ENCODE measurements at regions not wholly inside any gene's neighbourhood (a gene's known extent, or its start where the extent isn't known, plus 50 kb on each side); places are given as distances from the start of the nearest gene placed in this dataset.
"Not testable (repeated sequence)": the region's sequence is repeated elsewhere in the genome, so short reads cannot be mapped to it uniquely, and the experiment has no call there.

DNA sequence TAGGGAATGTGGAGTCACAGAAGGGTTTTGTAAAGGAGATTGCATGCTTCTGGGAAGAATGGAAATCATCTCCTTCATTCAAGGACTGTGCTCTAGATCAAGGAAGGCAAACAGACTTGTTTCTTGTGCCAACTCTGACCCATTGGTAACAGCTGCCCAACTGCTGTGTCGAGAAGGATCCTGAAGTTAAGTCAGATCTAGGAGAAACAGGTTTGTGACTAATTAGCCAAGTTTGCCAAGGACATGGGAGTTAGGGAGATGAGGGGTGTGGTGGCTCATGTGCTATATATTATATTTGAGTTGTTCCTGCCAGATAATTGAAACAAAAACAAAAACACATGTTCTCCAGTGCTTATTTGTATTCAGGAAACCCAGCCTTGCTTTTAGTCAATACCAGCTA, 251.2 kb upstream of the USP24 start:
- no peak for DNase-seq (ENCODE audit: low spot score)

DNA sequence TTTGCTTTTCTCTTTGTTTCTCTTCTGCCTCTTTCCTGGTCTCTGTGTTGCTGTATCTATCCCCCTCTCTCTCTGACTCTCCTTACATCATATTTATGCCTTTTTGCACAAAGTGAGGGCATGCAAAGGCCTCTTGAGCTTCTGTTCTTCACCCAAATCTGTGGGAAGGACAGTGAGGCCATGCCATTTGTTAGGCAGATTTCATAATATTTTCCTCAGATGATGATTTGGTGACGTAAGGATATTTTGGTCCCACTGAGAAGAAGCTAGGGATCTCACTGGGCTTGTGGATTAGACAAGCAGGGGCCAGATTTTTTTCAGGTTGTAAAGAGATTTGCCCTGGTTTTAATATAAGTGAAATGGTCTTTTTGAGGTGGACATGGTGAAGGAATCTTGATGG, 249.4 kb upstream of the USP24 start:
- no peak for DNase-seq (ENCODE audit: low spot score)

DNA sequence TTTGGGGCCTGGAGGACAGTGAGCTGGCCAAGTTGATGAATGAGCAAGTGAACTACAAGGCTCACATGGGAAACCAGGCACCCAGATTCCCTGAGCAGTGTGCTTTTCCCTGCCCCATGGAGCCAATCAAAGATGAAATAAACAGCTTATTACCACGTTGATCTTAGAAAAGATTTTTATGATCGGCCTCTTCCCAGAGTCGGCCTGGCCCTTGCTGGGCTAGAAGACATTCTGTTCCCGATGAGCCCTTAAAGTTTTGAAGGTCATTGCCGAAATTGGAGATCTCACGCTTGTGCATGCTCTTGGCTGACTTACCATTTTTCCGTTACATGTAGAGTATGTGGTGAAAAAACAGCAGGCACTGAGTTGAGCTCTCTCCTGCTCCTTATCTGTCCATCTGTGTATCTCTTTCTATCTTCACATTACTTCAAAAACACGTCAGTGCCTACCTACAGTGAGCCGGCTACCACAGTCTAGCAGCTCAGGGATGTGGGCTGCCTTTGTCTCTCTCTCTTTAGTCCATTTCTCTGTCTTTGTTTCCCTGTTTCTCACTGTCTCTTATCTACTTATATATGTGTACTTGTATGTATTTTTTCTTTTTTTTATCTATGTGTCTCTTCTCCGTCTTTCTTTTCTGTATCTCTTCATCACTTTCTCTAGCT, 248.8 kb upstream of the USP24 start:
- peak; percentile 60 for DNase-seq (ENCODE audit: low spot score)

DNA sequence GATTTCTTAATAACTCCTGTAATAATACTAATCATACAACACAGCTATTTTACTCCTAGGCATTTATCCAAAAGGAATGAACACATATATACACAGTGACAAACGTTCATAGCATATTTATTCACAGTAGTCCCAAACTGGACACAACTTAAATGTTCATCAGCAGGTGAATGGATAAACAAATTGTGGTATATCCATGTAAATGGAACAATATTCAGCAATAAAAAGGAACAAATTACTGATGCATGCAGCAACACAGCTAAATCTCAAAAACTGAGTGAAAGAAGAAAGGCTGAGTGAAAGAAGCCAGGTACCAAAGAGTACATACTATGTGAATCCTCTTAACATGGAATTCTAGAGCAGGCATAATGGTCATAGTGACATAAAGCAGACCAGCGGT, 242.7 kb upstream of the USP24 start:
- DNase-seq (ENCODE audit: low spot score), result no peak

DNA sequence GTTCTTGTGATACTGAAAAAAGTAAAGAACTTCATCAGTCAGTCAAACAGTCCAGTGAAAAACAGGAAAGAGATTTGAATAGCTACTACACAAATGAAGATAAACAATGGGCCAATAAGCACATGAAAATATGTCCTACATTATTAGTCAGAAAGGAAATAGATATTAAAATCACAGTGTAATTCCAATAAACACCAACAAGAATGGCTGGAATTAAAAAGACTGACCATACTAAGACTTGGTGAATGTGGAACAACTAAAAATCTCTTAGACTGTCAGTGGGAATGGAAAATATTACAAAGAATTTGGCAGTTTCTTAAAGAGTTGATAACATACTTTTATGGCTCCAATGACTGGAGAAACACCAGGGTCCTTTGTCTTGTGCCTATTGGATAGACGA, 241.8 kb upstream of the USP24 start:
- no peak for DNase-seq (ENCODE audit: low spot score)

DNA sequence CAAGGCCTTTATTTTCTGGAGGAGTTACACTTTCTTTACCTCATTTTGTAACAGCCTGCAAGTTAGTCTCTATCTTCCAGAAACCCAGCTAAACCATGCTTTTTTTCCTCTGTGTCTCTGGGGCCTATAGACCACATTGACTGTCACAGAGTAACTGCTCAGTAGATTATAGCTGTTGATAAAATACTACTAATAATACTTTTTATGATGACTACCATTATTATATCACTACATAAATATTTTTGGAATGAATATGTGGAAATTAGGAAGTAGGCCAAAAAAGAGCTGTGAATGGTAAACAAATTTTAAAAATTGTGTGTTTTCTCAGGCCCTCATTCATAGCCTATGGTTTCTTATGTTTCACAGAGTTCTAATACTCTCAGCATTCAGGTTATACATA, 233.1 kb upstream of the USP24 start:
- DNase-seq (ENCODE audit: low spot score), result no peak

DNA sequence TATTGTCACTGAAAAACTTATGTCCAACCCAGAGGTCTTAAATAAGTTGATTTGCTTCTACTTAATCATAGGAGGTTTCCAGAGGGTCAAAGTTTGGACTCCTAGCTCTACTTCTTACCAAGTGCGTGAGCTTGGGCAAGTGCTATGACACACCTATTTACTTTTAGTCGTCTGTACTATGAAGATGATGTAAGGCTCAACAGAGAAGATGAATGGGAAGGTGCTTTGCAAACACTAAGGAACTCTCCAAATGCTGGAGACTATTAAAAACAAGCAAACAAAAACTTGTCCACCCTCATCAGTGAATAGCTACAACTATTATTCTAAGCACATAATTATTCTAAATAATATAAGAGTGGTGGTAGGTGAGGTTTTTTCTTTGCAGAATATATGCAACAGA, 232.3 kb upstream of the USP24 start:
- DNase-seq (ENCODE audit: low spot score), result no peak

DNA sequence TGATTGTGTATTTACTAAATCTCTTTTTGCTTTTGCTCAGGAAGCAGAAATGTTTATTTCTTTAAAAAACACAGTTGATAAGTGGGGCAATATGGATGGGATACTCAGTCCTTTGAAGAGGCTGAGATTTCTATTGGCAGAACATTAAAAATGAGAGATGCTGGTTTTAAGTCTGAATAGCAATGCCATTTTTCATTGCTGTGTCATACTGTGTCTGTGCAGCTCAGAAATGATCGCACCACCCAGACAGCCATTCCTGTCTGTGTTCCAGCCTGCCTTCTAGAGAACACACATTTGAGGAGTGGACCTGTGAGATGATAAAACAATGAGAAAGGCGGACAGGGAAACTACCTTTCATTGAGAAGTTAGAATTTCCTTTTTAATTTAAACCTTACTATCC, 231.2 kb upstream of the USP24 start:
- no peak for DNase-seq (ENCODE audit: low spot score)

DNA sequence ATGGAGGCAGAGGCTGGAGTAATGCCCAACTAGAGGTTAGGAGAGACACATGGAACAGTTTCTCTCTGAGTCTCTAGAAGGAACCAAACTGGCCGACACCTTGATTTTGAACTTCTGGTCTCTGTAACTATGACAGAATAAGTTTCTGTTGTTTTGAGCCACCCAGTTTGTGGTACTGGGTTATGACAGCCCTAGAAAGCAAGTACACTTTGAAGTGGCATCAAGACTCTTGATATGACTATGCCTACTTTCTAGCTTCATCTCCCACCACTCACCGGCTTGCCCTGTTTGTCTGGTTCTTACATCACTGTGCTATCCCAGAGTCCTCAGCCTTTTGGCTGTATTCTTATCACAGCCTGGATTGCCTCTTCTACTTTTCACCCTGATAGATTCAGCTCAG, 230.3 kb upstream of the USP24 start:
- DNase-seq (ENCODE audit: low spot score), result no peak

DNA sequence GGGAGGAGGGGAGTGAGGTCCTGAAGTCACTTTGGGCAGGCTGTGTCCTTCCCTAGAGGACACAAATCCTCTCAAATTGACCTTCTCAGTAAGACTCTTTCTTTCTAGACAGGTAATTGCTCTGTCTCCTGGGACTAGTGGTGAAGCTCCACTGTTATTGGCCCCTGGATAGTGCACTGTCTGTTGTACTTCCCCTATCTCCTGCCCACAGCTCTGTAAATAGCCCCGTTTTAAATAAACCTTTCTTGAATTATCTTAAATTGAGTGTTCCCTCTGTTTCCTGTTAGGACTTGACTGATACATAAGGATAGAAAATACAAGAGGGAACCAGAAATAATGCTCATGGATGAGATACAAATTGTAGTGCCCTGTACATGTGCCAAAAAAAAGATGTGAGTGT, 229.5 kb upstream of the USP24 start:
- no peak for DNase-seq (ENCODE audit: low spot score)

DNA sequence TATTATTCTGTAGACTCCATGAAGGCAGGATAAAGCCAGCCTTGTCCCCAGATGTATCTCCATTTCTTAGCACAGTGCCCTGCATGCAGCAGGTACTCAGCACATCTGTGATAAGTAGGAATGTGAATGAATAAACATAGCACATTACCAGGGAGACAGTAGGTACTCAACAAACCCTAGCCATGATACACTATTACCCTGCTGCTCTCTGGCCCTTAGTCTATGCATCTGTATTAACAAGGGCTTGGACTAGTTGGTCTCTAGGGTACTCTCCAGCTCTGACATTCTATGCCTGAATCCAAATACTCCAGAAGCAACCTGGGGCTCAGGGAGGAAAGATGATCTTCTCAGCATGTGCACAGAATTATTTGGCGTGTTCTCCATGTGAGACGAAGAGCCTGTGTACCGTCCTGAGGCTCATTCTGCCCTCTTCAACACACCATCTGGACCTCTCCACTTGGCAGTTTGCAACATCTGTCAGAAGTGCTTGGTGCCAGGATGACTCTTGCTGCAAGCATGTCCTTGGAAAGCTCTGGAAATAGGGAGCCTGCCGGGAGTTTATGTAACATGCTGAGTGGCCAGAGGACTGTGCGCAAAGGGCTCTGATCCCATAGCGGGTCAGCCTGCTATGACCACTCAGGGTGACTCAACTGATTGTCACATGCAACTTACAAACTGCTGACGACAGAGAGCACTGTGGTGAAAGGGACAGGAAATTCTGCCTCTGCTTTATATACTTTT, 228.2 kb upstream of the USP24 start:
- peak; percentile 75 for DNase-seq (ENCODE audit: low spot score)

DNA sequence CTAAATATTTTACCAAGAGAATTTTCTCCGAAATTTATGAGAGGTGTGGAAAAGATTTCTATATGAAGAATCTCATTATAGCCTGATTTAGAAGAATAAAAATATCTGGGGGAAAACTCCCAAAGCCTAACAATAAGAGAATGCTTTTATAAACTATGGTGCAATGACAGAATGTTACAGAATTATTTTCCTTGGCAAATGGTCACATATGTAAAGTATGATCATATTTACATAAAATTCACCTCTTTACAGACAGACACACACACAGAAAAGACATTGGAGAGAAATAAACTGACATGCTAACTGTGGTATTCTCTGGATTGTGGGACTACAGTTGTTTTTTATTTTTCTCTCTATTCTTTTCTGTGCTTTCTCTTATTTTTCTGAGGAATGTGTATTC, 226.3 kb upstream of the USP24 start:
- no peak for DNase-seq (ENCODE audit: low spot score)

DNA sequence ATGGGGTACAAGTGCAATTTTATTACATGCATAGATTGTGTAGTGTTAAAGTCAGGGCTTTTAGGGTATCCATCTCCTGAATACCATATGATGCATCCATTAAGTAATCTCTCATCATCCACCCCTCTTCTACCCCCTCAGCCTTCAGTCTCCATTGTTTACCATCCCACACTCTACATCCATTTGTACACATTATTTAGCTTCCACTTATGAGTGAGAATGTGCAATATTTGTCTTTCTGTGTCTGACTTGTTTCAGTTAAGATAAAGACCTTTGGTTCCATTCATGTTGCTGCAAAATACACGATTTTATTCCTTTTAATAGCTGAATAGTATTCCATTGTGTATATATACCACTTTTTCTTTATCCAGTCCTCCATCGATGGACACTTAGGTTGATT, 222.5 kb upstream of the USP24 start:
- DNase-seq (ENCODE audit: low spot score), result no peak

DNA sequence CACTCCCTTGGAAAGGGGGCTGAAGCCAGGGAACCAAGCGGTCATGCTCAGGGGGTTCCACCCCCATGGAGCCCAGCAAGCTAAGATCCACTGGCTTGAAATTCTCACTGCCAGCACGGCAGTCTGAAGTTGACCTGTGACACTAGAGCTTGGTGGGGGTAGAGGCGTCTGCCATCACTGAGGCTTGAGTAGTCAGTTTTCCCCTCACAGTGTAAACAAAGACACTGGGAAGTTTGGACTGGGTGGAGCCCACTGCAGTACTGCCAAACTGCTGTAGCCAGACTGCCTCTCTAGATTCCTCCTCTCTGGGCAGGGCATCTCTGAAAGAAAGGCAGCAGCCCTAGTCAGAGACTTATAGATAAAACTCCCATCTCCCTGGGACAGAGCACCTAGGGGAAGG, 215.6 kb upstream of the USP24 start:
- not testable (repeated sequence) for DNase-seq (ENCODE audit: low spot score)

DNA sequence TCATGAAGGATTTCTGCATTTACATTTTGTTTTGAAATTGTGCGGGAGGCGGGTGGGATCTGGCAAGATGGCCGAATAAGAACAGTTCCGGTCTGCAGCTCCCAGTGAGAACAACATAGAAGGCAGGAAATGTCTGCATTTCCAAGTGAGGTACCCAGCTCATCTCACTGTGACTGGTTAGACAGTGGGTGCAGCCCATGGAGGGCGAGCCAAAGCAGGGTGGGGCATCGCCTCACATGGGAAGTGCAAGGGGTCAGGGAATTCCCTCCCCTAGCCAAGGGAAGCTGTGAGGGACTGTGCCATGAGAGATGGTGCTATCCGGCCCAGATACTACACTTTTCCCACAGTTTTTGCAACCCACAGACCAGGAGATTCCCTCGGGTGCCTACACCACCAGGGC, 215.0 kb upstream of the USP24 start:
- DNase-seq (ENCODE audit: low spot score), result not testable (repeated sequence)

DNA sequence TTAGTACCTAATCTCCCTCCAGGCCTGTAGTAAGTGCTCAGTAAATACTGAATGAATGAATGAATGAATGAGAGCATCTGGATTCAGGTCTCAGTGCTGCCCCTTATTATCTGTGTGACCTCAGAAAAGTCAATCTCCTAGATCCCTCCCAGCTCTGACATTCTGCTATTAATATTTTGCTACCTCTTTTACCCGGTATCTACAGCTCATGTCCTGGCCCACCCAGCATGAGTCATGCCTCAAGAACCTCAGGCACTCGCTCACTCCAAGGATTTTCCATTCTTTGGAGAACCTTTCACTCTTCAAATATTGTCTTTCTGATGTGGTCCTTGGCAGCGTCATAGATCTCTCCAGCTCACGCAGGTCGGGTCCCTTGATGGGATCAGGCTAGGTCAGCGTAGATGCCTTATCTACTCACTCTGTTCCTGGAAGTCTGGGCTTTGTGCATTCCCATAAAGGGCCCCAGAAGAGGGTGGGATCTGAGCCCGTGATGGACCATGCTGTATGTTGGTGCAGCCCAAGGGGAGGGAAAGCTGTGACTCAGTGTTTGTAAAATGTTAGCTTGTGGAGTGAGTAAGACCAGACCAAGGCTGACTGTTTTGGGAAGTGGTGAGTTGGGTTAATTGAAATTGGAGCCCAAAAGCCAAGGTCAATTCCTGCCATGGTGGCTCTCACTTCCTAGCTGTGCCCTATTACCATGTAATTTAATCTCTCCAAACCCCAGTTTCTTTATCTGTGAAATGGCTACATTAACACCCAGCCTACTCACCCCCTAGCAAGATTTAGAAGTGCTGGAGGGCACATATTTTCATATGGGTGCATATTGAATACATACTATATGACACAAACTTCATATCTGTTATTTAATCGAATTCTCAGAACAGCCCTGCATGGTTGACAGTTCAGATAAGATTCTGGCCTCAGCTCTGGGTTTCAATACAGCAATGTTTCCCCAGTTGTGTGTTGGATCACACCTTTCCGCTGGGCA, 214.1 kb upstream of the USP24 start:
- DNase-seq (ENCODE audit: low spot score), result no peak

DNA sequence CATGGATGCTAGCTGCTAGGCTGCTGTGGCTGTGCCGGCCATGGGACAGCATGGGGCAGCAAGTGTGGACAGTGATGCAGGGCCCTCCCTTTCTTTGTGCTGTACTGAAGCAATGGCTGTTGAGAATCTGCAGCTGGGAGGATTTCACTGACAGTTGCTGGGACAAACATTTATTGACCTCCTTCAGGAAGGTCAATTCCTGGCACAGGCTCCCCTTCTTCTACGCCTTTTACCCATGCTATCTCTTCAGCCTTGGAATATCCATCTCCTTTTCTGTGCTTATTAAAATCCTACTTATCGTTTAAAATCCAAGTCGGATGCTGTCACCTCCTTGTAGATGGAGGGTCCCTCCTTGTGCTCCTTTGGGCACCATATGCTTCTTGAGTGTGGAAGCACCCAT, 213.1 kb upstream of the USP24 start:
- DNase-seq (ENCODE audit: low spot score), result no peak

DNA sequence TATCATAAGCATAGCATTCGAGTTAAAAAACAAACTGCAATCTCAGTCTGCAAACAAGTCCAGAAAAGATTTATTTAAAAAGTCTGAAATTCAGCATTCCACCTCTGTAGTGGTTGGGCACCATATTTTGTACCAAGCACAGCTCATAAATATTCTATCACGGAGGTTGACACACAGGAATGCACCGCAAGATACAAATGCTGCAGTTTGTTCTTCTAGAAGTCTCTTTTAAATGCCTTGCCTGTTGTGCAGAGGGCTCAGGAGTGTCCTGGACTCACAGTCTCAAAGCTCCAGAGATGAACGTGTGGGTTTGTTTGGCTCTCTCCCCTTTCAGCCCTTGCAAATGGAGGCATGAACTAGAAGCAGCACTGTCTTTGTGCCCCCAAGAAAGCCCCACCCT, 212.4 kb upstream of the USP24 start:
- no peak for DNase-seq (ENCODE audit: low spot score)

DNA sequence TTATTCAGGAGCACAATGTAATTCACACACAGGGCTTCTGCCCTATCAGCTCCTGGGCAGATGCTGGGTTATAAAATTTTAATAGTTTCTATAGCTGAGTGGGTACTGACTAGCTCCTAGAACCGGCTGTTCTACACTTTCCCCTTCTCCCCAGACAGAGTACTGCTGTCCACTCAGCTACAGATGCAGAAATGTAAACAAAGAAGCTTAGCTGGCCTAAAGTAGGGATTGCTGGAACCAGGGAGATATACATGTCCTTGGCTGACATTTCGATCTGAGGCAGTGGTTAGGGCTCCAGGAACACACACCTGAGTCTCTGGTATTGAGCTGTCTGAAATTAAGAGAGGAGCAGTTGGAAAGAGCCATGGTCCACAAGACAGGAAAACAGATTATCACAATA, 211.5 kb upstream of the USP24 start:
- DNase-seq (ENCODE audit: low spot score), result no peak

DNA sequence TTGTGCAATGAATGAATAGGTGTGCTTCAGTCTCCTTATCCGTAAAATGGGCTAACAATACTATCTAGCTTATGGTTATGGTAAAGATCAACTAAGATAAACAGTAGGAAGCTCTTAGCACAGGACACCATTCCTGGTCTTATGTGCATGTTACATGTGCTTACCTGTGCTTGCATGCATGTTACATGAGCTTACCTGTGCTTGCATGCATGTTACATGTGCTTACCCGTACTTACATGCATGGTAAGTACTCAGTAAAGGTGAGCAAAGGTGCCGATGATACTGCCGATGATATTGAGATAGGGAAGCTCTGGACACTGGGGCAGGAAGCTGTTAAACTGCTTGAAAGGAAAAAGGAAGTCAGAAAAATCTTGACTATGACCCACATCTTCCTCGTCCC, 211.0 kb upstream of the USP24 start:
- DNase-seq (ENCODE audit: low spot score), result no peak

DNA sequence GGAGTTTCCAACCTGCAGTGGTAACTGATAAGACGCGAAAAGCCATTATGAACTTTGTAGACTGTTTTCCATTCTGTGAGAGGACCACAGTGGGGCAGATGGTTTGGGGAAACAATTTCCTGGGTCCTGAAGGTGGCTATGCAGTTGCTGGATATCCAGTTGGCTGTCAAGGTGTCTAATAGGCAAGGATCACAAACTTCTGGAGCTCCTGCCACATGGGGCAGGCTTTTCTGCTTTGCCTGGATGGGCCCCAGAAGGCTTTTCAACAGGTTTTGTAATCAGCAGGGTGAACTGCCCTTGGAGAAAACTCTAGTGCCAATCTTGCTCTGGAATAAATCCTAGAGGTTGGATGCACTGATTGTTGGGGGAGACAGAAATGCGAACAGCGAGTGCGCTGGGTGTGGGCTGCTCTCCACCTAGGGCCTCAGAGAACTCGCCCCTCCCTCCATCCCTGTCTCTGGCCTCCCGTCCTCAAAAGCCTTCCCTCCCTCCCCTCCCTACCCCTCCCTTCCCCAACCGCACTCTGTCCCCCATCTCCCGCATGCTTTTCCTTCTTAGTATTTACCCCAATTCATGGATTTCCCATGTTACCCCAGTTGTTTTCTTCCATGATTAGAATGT, 210.3 kb upstream of the USP24 start:
- DNase-seq (ENCODE audit: low spot score), result no peak

DNA sequence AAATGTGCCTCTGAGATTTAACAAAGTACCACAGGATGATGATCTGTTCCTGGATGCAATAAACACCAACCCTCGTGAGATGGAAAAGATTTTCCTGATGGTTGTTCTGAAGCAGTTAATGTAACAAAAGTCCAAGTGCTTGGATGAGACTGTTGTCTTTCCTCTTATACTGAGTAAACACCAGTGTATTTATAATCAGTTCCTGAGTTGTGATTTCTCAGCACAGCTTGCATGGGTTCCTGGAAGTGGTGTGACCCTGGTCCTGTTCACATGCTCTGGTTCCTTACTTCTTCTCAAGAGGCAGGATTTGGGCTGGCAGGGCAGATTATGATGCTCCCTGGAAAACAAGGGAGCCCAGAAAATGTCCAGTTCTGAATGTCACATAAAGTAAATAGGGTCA, 208.2 kb upstream of the USP24 start:
- DNase-seq (ENCODE audit: low spot score), result no peak
